GM12878 (cell line): ENCODE measurements at regions not wholly inside any gene's neighbourhood (a gene's known extent, or its start where the extent isn't known, plus 50 kb on each side); places are given as distances from the start of the nearest gene placed in this dataset.

Source experiments
- ATAC-seq: fragments of 200-7000 bp; cut with Tn5 transposase; 3 replicates; pipeline ENCODE4 v1.9.1; 2020; ENCODE audit warnings: mild to moderate bottlenecking, moderate library complexity
- BruUV-seq: library from RNA; stranded (reverse); fragments of 400-500 nt; replicated peaks from 2 replicates; lab custom pipeline; 2021; lab: Mats Ljungman, UMichigan
- CTCF ChIA-PET: fragments of 300-600 bp; sonication (Branson Sonifier 250); formaldehyde crosslinking; extraction: SDS; loops from one replicate; lab custom pipeline; 2021; ENCODE audit warnings: inconsistent platforms; lab: Yijun Ruan, JAX
- POLR2A ChIA-PET: fragments of 350-600 bp; formaldehyde crosslinking; extraction: SDS; loops from one replicate; lab custom pipeline; 2021; ENCODE audit warnings: inconsistent platforms; lab: Charles Lee
- RAD21 ChIA-PET: fragments of 300-600 bp; sonication (Branson Sonifier 250); formaldehyde crosslinking; loops from one replicate; lab custom pipeline; 2023; ENCODE audit warnings: antibody characterized with exemption; ENCODE audit not compliant: unreplicated experiment; lab: Charles Lee
- SMC1A ChIA-PET: fragments of 300-600 bp; sonication (Branson Sonifier 250); formaldehyde crosslinking; loops from one replicate; lab custom pipeline; 2023; ENCODE audit not compliant: unreplicated experiment, uncharacterized antibody; lab: Charles Lee
- DNase-seq: peaks from one replicate; pipeline ENCODE4 v3.0.0-alpha.2; 2011; ENCODE audit warnings: low read depth, low spot score
- FAIRE-seq: peaks from 3 replicates; lab custom pipeline; 2011; peaks lifted over from hg19 to GRCh38; lab: Jason Lieb, UNC
- H2AFZ ChIP-seq: 2 replicates; pipeline ENCODE4 v1.6.0; 2011; ENCODE audit warnings: low read depth, low read length, control low read depth; ENCODE audit not compliant: control insufficient read depth
- H3K27ac ChIP-seq: 2 replicates; pipeline ENCODE4 v1.5.1; 2011; ENCODE audit warnings: control low read depth; ENCODE audit not compliant: control insufficient read depth, insufficient read depth
- H3K27me3 ChIP-seq, 2 experiments: replicated peaks in 1 of 2; 2 replicates each; pipeline versions ENCODE4 v1.6.0 to v1.6.1; 2011; ENCODE audit warnings: low read length in 1 of 2; ENCODE audit not compliant: control insufficient read depth in 2 of 2, insufficient read depth in 2 of 2
- H3K36me3 ChIP-seq, 2 experiments: 2 replicates each; pipeline ENCODE4 v1.5.1; 2011; ENCODE audit warnings: low read length in 1 of 2; ENCODE audit not compliant: control insufficient read depth in 2 of 2, insufficient read depth in 2 of 2
- H3K4me1 ChIP-seq: 2 replicates; pipeline ENCODE4 v1.6.1; 2011; ENCODE audit warnings: mild to moderate bottlenecking, low read length, moderate library complexity, mixed read lengths; ENCODE audit not compliant: control insufficient read depth, insufficient read depth
- H3K4me2 ChIP-seq: 2 replicates; pipeline ENCODE4 v1.6.0; 2011; ENCODE audit warnings: control low read depth; ENCODE audit not compliant: control insufficient read depth, insufficient read depth
- H3K4me3 ChIP-seq: fragments of 200-600 bp; sonication (generic); 2 replicates; pipeline ENCODE4 v1.5.1; 2016
- H3K79me2 ChIP-seq: 2 replicates; pipeline ENCODE4 v1.6.0; 2011; ENCODE audit warnings: low read length; ENCODE audit not compliant: control insufficient read depth, insufficient read depth
- H3K9ac ChIP-seq: 2 replicates; pipeline ENCODE4 v1.8.0; 2011; ENCODE audit warnings: low read length, control low read depth, mixed read lengths; ENCODE audit not compliant: control insufficient read depth, insufficient read depth
- H3K9me3 ChIP-seq: replicated peaks from 3 replicates; pipeline ENCODE4 v1.5.1; 2011; ENCODE audit warnings: mild to moderate bottlenecking, low read length; ENCODE audit not compliant: control insufficient read depth, insufficient read depth
- H4K20me1 ChIP-seq: 2 replicates; pipeline ENCODE4 v1.6.0; 2011; ENCODE audit not compliant: control insufficient read depth, insufficient read depth
- CHD1 ChIP-seq: IDR thresholded peaks from 2 replicates; pipeline ENCODE4 v1.6.1; 2012; ENCODE audit warnings: low read depth, low read length, improper control_type of control experiment
- ETV6 ChIP-seq, 2 experiments: fragments of 450-650 bp in 1 of 2; IDR thresholded peaks in 1 of 2; conservative IDR thresholded peaks in 1 of 2; 2 replicates each; pipeline ENCODE4 v1.6.1; 2014; ENCODE audit warnings: antibody characterized with exemption in 1 of 2, borderline replicate concordance in 1 of 2, low read depth in 1 of 2, mild to moderate bottlenecking in 1 of 2, moderate library complexity in 1 of 2
- IKZF2 ChIP-seq, 2 experiments: fragments of 450-650 bp; IDR thresholded peaks; 2 replicates each; pipeline ENCODE4 v1.6.1; 2017; ENCODE audit warnings: mild to moderate bottlenecking in 2 of 2, moderate library complexity in 2 of 2
- IRF3 ChIP-seq: fragments of 450-650 bp; IDR thresholded peaks from 2 replicates; pipeline ENCODE4 v1.6.1; 2014; ENCODE audit warnings: mild to moderate bottlenecking
- JUNB ChIP-seq: IDR thresholded peaks from 2 replicates; pipeline ENCODE4 v1.6.1; 2016; ENCODE audit warnings: antibody characterized with exemption, mild to moderate bottlenecking
- MXI1 ChIP-seq: fragments of 150-350 bp; IDR thresholded peaks from 2 replicates; pipeline ENCODE4 v1.6.1; 2011; ENCODE audit warnings: low read depth, mild to moderate bottlenecking, inconsistent platforms, low read length, improper control_type of control experiment
- SRF ChIP-seq, 2 experiments: IDR thresholded peaks; 2 replicates each; pipeline ENCODE4 v1.6.1; 2011; ENCODE audit warnings: low read depth in 2 of 2, low read length in 2 of 2, mild to moderate bottlenecking in 1 of 2, moderate library complexity in 1 of 2
- SUZ12 ChIP-seq: fragments of 200-600 bp; sonication (generic); IDR thresholded peaks from one replicate; pipeline ENCODE4 v1.6.1; 2018; ENCODE audit warnings: antibody characterized with exemption, mild to moderate bottlenecking; ENCODE audit not compliant: unreplicated experiment
- ZNF622 ChIP-seq: fragments of 450-650 bp; IDR thresholded peaks from 2 replicates; pipeline ENCODE4 v1.6.1; 2017; ENCODE audit warnings: mild to moderate bottlenecking, inconsistent platforms
- in situ Hi-C: fragments of 300-500 bp; cut with MboI; formaldehyde crosslinking; loops from 9 replicates; pipeline ENCODE4 v1.14.3; 2018; ENCODE audit warnings: mixed read lengths
- intact Hi-C: fragments of 100-400 bp; cut with micrococcal nuclease; formaldehyde crosslinking; loops from one replicate; pipeline ENCODE4 v1.14.2; 2022; ENCODE audit not compliant: unreplicated experiment
- TF ChIP-seq, protein P1 (sequence below): fragments of 450-650 bp; IDR thresholded peaks from 2 replicates; pipeline ENCODE4 v1.6.1; 2017; ENCODE audit warnings: mild to moderate bottlenecking

- BruUV-seq: no TSS peak
- ChIA-PET CTCF (no interaction called here), POLR2A (no interaction called here), RAD21 (no interaction called here), SMC1A (no interaction called here)
- Histone ChIP-seq H3K79me2 (no peaks in the 10 kb centered on the region), H4K20me1 (no peaks in the 10 kb centered on the region), H3K36me3 (no peaks in the 10 kb centered on the region), H2AFZ (no peak overlapping the region), H3K4me1 (no peaks in the 10 kb centered on the region), H3K27me3 (peaks cover 0 to 2% of the 10 kb centered on the region in 2 experiments; a peak in 1 of 4 replicates), H3K9ac (no peak overlapping the region), H3K4me3 (no peak overlapping the region), H3K4me2 (no peak overlapping the region), H3K9me3 (no peaks in the 10 kb centered on the region), H3K27ac (no peak overlapping the region)
- in situ Hi-C loops (no loop called here), intact Hi-C loops (no loop called here)
- ATAC-seq (no peak), FAIRE-seq (no peak), DNase-seq (no peak)
- TF ChIP-seq MXI1: no peak
- no peak for TF ChIP-seq JUNB
- no peak for TF ChIP-seq IRF3
- no peak for TF ChIP-seq SRF (IDR thresholded peaks at IDR 0.05; ENCODE audit: low read depth in 2 of 2, low read length in 2 of 2)
- no peak for TF ChIP-seq SUZ12
- no peak for TF ChIP-seq IKZF2 (IDR thresholded peaks at IDR 0.05)
- no peak for TF ChIP-seq CHD1
- TF ChIP-seq, protein P1, sequence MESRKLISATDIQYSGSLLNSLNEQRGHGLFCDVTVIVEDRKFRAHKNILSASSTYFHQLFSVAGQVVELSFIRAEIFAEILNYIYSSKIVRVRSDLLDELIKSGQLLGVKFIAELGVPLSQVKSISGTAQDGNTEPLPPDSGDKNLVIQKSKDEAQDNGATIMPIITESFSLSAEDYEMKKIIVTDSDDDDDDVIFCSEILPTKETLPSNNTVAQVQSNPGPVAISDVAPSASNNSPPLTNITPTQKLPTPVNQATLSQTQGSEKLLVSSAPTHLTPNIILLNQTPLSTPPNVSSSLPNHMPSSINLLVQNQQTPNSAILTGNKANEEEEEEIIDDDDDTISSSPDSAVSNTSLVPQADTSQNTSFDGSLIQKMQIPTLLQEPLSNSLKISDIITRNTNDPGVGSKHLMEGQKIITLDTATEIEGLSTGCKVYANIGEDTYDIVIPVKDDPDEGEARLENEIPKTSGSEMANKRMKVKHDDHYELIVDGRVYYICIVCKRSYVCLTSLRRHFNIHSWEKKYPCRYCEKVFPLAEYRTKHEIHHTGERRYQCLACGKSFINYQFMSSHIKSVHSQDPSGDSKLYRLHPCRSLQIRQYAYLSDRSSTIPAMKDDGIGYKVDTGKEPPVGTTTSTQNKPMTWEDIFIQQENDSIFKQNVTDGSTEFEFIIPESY: no peak
- no peak for TF ChIP-seq ZNF622
- no peak for TF ChIP-seq ETV6 (conservative IDR thresholded peaks at IDR 0.05 in 1 of 2, IDR thresholded peaks at IDR 0.05 in 1 of 2; ENCODE audit: borderline replicate concordance in 1 of 2, low read depth in 1 of 2)
These were observed 84.4 kb downstream of the CDO1 start for GRCh38 chr5:115732026-115732425.
